Activated naive CD8-positive, alpha-beta T cell treated with anti-CD3 and anti-CD28 coated beads, Interleukin-2, amount 50 U/mL, for 16 hours (primary cell): ENCODE measurements at regions not wholly inside any gene's neighbourhood (a gene's known extent, or its start where the extent isn't known, plus 50 kb on each side); places are given as distances from the start of the nearest gene placed in this dataset.
"Not testable (repeated sequence)": the region's sequence is repeated elsewhere in the genome, so short reads cannot be mapped to it uniquely, and the experiment has no call there.

Experiments used
- DNase-seq: peaks from one replicate; pipeline ENCODE4 v3.0.0-alpha.2; 2020; ENCODE audit warnings: low read depth, low spot score

- DNase-seq: no peak
Measured at GRCh38 chrX:42443267-42443666, 334.7 kb downstream of the PPP1R2C start.

GRCh38 chrX:42442745-42443144 lies 335.2 kb downstream of the PPP1R2C start:
- DNase-seq: no peak

DNA sequence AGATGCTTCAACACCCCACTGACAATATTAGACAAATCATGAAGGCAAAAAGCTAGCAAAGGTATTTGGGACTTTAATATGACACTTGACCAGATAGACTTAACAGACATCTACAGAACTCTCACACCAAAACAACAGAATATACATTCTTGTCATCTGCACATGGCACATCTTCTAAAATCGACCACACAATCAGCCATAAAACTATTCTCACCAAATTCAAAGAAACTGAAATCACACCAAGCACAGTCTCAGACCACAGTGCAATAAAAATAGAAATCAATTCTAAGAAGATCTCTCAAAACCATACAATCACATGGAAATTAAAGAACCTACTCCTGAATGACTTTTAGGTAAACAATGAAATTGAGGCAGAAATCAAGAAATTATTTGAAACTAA lies 340.8 kb downstream of the PPP1R2C start:
- DNase-seq: no peak

DNA sequence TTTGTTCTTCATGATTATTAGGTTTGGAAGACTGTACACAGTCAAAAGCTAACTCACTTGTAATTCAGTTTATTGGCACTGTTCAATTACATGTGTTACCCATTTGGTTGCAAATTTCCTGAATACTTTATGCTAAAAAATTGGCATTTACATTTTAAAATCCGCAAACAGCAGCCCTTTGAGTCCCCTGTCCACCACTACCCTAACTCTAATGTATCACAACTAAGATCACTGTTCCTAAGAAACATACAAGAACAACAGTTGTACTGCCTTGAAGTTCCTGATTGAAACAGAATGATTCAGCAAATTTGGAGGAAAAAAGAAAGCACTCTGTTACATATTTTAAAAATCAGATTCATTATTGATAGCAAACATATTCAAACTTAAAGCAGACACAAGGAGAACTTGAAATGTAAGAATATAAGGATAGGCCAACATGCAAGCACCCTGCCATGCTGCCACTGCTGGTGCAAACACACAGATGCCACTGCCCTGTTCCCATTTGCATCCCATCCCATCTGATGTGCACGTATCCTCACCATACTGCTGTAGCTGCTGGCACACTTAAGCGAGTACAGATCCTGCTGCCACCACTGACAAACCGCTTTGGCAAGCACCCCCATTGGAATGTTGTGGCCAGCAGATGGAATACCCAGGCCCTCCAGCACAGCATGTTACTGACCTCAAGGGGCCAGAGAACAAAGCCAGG lies 343.4 kb downstream of the PPP1R2C start:
- DNase-seq: no peak

GRCh38 chrX:42432552-42432951 lies 345.4 kb downstream of the PPP1R2C start:
- DNase-seq: no peak

- DNase-seq: no peak
Measured at GRCh38 chrX:42422961-42423360, 355.0 kb downstream of the PPP1R2C start.

DNA sequence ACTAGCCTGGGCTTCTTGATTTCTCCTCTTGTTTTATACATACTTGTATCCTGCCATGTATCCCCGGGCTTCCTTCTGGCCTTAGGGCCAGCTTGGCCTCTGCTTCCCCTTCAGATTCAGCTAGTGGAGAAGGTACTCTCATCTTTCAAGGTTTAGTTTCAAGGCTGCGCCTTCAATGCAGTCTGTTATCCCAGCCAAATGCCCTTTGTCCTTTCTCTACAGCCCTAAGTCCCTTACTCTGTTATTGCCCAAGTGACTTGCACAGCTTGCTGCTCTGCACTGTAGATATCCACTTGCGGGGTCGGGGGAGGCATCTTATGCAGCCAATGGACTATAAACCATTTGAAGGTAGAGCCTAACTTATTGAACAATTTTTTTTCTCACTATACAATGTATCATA lies 357.5 kb downstream of the PPP1R2C start:
- no peak for DNase-seq

DNA sequence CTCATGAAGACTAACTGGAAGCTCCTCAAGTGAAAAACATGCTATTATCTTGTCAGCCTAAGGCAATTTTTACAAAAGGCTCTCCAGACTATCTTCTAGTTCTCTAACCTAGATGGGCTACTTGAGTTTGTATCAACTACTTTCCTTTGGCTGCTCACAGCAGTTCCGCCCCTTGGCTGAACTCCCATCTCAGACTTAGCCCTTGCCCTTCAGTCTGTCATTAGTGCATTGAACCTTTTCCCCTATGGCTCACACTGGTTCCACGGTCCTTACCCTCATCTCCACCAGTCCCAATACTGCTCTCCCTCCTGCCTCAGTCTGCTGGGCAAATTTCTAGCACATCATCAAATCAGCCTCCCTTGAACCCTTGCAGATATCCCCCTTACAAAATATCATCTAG lies 362.3 kb downstream of the PPP1R2C start:
- no peak for DNase-seq

GRCh38 chrX:42414057-42414456 lies 363.9 kb downstream of the PPP1R2C start:
- no peak for DNase-seq

- no peak for DNase-seq
Measured at GRCh38 chrX:42399632-42400024, 378.3 kb downstream of the PPP1R2C start.

- DNase-seq: no peak
Measured at GRCh38 chrX:42398967-42399631, 378.9 kb downstream of the PPP1R2C start.

DNA sequence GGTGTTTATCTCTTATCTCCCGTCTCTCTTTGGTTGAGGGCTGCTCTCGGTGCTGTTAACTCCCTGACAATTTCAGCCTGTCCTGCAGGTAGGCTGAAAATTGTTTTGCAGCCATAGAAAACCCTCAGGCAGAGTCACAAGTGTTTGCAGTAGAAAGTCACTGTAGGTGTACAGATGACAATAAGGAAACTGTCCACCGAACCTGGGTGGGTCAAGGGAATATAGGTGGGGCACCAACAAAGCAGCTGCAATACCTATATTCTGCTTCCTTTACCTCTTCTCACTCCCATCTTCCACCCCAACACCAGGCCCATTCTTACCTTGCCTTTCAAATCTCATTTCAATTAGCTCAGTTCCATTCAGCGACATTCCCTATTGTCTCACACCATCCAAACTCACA lies 381.8 kb downstream of the PPP1R2C start:
- DNase-seq: no peak

GRCh38 chrX:42392846-42393245 lies 385.1 kb downstream of the PPP1R2C start:
- DNase-seq: no peak

DNA sequence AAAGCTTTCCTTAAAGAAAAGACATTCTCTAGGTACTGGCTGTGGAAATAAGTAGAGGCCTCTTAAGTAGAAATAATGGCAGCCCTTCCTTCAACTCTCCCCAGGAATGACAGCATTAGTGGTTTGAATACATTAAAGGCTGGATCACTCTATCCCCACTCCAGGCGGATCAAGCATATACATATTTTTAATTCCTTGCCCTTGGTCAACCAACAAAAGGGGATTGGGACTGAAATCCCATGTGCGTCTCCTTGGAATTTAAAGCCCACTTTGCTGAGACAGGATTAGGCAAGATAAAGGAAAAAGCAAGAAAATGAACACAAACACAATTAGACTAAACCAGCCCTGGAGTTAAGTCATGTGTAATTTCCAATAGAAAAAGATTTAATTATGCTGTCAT lies 391.3 kb downstream of the PPP1R2C start:
- DNase-seq: no peak

GRCh38 chrX:42385730-42386129 lies 392.2 kb downstream of the PPP1R2C start:
- DNase-seq: no peak

DNA sequence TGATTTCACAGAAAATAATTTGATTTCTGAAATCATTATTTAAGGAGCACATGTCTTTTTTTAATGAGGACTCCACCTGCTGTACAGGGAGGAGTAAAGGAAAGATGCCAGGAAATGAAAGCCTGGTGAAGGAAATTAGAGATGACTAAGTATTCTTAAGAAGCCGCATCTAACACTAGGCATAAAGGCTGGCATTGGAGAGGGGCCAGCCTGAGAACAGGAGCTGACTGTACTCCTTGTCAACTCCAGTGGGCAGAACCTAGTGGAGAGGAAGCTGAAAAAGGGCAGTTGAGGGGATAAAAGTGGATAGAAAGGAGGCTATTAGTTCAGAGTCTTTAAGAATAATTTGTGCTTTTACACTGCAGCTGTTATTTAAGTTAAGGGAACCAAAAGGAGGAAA lies 393.0 kb downstream of the PPP1R2C start:
- DNase-seq: no peak

DNA sequence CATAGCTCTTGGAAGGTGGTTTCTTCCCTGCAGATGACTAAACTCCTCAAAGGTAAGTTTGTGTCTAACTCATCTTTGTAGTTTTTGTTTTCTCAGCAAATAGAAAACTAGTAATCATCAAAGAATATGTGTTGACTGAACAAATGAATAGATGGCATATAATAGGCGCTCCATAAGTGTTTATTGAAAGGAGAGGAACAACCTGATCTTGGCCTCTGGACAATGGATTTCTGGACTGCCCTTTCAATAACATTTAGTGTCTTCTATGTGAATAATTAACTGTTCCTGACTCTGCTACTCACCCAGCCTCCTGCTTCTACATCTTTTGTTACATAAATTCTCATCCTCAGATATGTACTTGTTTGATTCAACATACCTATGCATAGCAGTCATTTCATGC lies 399.1 kb downstream of the PPP1R2C start:
- DNase-seq: no peak

- no peak for DNase-seq
Measured at GRCh38 chrX:42375086-42375485, 402.9 kb downstream of the PPP1R2C start.

DNA sequence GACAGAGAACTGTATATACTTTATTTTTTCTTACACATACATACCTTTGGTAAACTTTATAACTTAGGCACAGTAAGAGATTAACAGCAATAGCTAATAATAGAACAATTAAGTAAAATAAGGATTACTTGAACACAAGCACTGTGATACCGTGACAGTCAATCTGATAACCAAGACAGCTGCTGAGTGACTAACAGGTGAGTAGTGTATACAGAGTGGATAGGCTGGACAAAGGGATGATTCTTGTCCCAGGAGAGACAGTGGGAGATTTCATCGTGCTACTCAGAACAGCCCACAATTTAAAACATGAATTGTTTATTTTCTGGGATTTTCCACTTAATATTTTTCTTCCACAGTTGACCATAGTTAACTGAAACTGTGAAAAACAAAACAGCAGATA lies 411.8 kb downstream of the PPP1R2C start:
- no peak for DNase-seq

DNA sequence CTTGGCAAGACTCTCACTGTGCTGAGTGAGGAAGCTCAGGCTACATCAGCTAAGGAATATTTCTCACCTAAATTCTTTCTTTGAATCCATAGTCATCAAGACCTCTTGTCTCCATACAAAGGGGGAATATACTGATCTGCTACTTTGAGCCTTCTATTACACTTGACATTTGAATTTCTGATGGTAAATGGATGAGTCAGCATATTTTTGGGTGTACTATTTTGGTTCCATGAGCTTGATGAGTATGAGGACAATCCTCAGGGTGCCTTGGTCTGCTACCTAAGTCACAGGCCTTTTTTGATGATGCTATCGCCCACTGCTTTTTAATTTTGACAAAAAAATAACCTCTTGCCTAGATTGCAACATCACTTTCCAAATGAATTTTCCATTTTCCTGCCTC lies 415.7 kb downstream of the PPP1R2C start:
- DNase-seq: no peak

GRCh38 chrX:42342981-42343380 lies 419.6 kb upstream of the CASK start:
- not testable (repeated sequence) for DNase-seq
